H1 (cell line): ENCODE measurements at regions not wholly inside any gene's neighbourhood (a gene's known extent, or its start where the extent isn't known, plus 50 kb on each side); places are given as distances from the start of the nearest gene placed in this dataset.
"Not testable (repeated sequence)": the region's sequence is repeated elsewhere in the genome, so short reads cannot be mapped to it uniquely, and the experiment has no call there.

Source experiments
- CTCF ChIA-PET: fragments of 300-600 bp; sonication (Branson Sonifier 250); formaldehyde crosslinking; loops from one replicate; lab custom pipeline; 2021; ENCODE audit not compliant: partially characterized antibody; lab: Charles Lee
- POLR2A ChIA-PET: fragments of 300-600 bp; sonication (Branson Sonifier 250); formaldehyde crosslinking; loops from one replicate; lab custom pipeline; 2021; ENCODE audit warnings: inconsistent platforms; ENCODE audit not compliant: partially characterized antibody; lab: Charles Lee
- DNase-seq, 2 experiments: peaks; one replicate each; pipeline versions ENCODE4 v3.0.0 to v3.0.0-alpha.2; 2010 to 2022; ENCODE audit warnings: low spot score in 2 of 2, low read depth in 1 of 2, mixed read lengths in 1 of 2
- FAIRE-seq: peaks from 2 replicates; lab custom pipeline; 2011; peaks lifted over from hg19 to GRCh38; lab: Jason Lieb, UNC
- H2AFZ ChIP-seq: 2 replicates; pipeline ENCODE4 v1.8.1; 2012; ENCODE audit warnings: low read length, inconsistent platforms
- H2AK5ac ChIP-seq: 2 replicates; pipeline ENCODE4 v1.6.1; 2013; ENCODE audit warnings: low read depth, low read length
- H2BK120ac ChIP-seq: replicated peaks from 2 replicates; pipeline ENCODE3; 2013; ENCODE audit warnings: low read depth, low read length, inconsistent platforms
- H2BK12ac ChIP-seq: 2 replicates; pipeline ENCODE4 v1.6.1; 2013; ENCODE audit warnings: low read depth, low read length
- H2BK15ac ChIP-seq: 2 replicates; pipeline ENCODE4 v1.6.1; 2013; ENCODE audit warnings: low read length
- H2BK20ac ChIP-seq: 2 replicates; pipeline ENCODE4 v1.6.1; 2013; ENCODE audit warnings: low read length
- H2BK5ac ChIP-seq: 2 replicates; pipeline ENCODE4 v1.6.1; 2013; ENCODE audit warnings: low read depth, low read length
- H3K14ac ChIP-seq: 2 replicates; pipeline ENCODE4 v1.6.1; 2013; ENCODE audit warnings: inconsistent platforms; ENCODE audit not compliant: insufficient read length
- H3K18ac ChIP-seq: 2 replicates; pipeline ENCODE4 v1.6.1; 2013; ENCODE audit warnings: low read length; ENCODE audit errors: extremely low read depth
- H3K23ac ChIP-seq: 2 replicates; pipeline ENCODE4 v1.6.1; 2013; ENCODE audit warnings: inconsistent platforms; ENCODE audit not compliant: insufficient read length
- H3K23me2 ChIP-seq: 2 replicates; pipeline ENCODE4 v1.6.1; 2013; ENCODE audit warnings: low read depth, low read length
- H3K27ac ChIP-seq: 2 replicates; pipeline ENCODE4 v1.6.1; 2011; ENCODE audit warnings: low read depth, low read length, inconsistent platforms
- H3K27me3 ChIP-seq, 4 experiments: replicated peaks in 1 of 4; 1 replicate in 1 of 4; 2 replicates in 3 of 4; pipeline versions ENCODE4 v1.6.1 to v1.8.1; 2011 to 2013; ENCODE audit warnings: low read length in 3 of 4, mild to moderate bottlenecking in 3 of 4, inconsistent platforms in 2 of 4, mixed read lengths in 2 of 4, moderate library complexity in 1 of 4; ENCODE audit not compliant: control insufficient read depth in 3 of 4, insufficient read depth in 3 of 4; ENCODE audit errors: extremely low read depth in 1 of 4
- H3K36me3 ChIP-seq, 4 experiments: 2 replicates each; pipeline versions ENCODE4 v1.6.1 to v1.8.1; 2011 to 2013; ENCODE audit warnings: mild to moderate bottlenecking in 4 of 4, low read length in 3 of 4, moderate library complexity in 2 of 4, control low read depth in 1 of 4, inconsistent platforms in 1 of 4; ENCODE audit not compliant: insufficient read depth in 4 of 4, control insufficient read depth in 2 of 4
- H3K4ac ChIP-seq: replicated peaks from 2 replicates; pipeline ENCODE3; 2013; ENCODE audit warnings: low read length, low read depth, mixed read lengths, inconsistent platforms; ENCODE audit not compliant: insufficient read length
- H3K4me1 ChIP-seq, 4 experiments: replicated peaks in 1 of 4; 1 replicate in 1 of 4; 2 replicates in 3 of 4; pipeline versions ENCODE4 v1.6.1 to v1.8.1; 2011 to 2013; ENCODE audit warnings: low read length in 3 of 4, inconsistent platforms in 2 of 4, mixed read lengths in 1 of 4; ENCODE audit not compliant: insufficient read depth in 4 of 4, control insufficient read depth in 3 of 4
- H3K4me2 ChIP-seq, 2 experiments: 2 replicates each; pipeline versions ENCODE4 v1.6.1 to v1.8.1; 2011 to 2013; ENCODE audit warnings: low read depth in 2 of 2, low read length in 2 of 2, control low read depth in 1 of 2, inconsistent platforms in 1 of 2, mild to moderate bottlenecking in 1 of 2; ENCODE audit not compliant: insufficient read depth in 1 of 2
- H3K4me3 ChIP-seq, 4 experiments: fragments of 200-600, 300-600 bp in 1 of 4; sonication (generic), shearing (Covaris generic), sonication (Bioruptor Twin) in 1 of 4; 2 replicates each; pipeline versions ENCODE4 v1.5.1 to v1.8.1; 2011 to 2016; ENCODE audit warnings: low read length in 4 of 4, low read depth in 3 of 4, control low read depth in 2 of 4, inconsistent platforms in 2 of 4, mild to moderate bottlenecking in 2 of 4, mixed read lengths in 1 of 4, moderate library complexity in 1 of 4; ENCODE audit not compliant: insufficient read depth in 2 of 4; ENCODE audit errors: extremely low read depth in 1 of 4
- H3K56ac ChIP-seq: replicated peaks from 2 replicates; pipeline ENCODE3; 2013; ENCODE audit warnings: low read depth, mild to moderate bottlenecking, mixed read lengths, low read length, inconsistent platforms; ENCODE audit not compliant: insufficient read length
- H3K79me1 ChIP-seq: 2 replicates; pipeline ENCODE4 v1.6.1; 2013; ENCODE audit warnings: low read depth, low read length, control low read depth
- H3K79me2 ChIP-seq, 2 experiments: 2 replicates each; pipeline versions ENCODE4 v1.6.1 to v1.8.1; 2012 to 2013; ENCODE audit warnings: low read length in 2 of 2, mild to moderate bottlenecking in 2 of 2, inconsistent platforms in 1 of 2; ENCODE audit not compliant: insufficient read depth in 2 of 2, control insufficient read depth in 1 of 2
- H3K9ac ChIP-seq, 4 experiments: replicated peaks in 1 of 4; 1 replicate in 1 of 4; 2 replicates in 3 of 4; pipeline versions ENCODE4 v1.6.1 to v1.8.1; 2011 to 2013; ENCODE audit warnings: low read depth in 3 of 4, low read length in 3 of 4, control low read depth in 2 of 4, mild to moderate bottlenecking in 2 of 4, moderate library complexity in 2 of 4, inconsistent platforms in 1 of 4; ENCODE audit errors: extremely low read depth in 1 of 4
- H3K9me3 ChIP-seq, 2 experiments: 2 replicates each; pipeline versions ENCODE4 v1.6.1 to v1.8.1; 2012 to 2013; ENCODE audit warnings: mild to moderate bottlenecking in 2 of 2, moderate library complexity in 2 of 2, control low read depth in 1 of 2, inconsistent platforms in 1 of 2, low read depth in 1 of 2, low read length in 1 of 2, mixed read lengths in 1 of 2; ENCODE audit not compliant: insufficient read depth in 2 of 2
- H4K20me1 ChIP-seq, 2 experiments: replicated peaks in 1 of 2; 2 replicates each; pipeline versions ENCODE3 to v1.8.1; 2011 to 2013; ENCODE audit warnings: inconsistent platforms in 2 of 2, low read length in 2 of 2, mild to moderate bottlenecking in 1 of 2; ENCODE audit not compliant: insufficient read depth in 2 of 2, control insufficient read depth in 1 of 2
- H4K5ac ChIP-seq: 2 replicates; pipeline ENCODE4 v1.6.1; 2013; ENCODE audit warnings: low read length, low read depth, mixed read lengths, inconsistent platforms; ENCODE audit not compliant: insufficient read length
- H4K8ac ChIP-seq: 2 replicates; pipeline ENCODE4 v1.8.0; 2013; ENCODE audit warnings: mild to moderate bottlenecking, moderate library complexity, low read length, inconsistent platforms; ENCODE audit not compliant: insufficient read depth; ENCODE audit errors: extremely low read depth
- H4K91ac ChIP-seq: replicated peaks from 2 replicates; pipeline ENCODE3; 2013; ENCODE audit warnings: low read length, mixed read lengths, inconsistent platforms; ENCODE audit not compliant: insufficient read length
- WGBS, 2 experiments: shearing (Covaris generic) in 1 of 2; methylation state at CpG; one replicate each; pipeline versions ENCODE4 v1.1.6 to v1.1.7; 2013 to 2015; ENCODE audit warnings: low lambda C conversion rate in 2 of 2, mixed read lengths in 2 of 2, inconsistent platforms in 1 of 2, low coverage in 1 of 2, missing lambda C conversion rate in 1 of 2; ENCODE audit not compliant: insufficient replicate concordance in 2 of 2, insufficient coverage in 1 of 2, insufficient read length in 1 of 2; ENCODE audit errors: extremely low coverage in 1 of 2, missing lambda C conversion rate in 1 of 2; 5-methylcytosine and 5-hydroxymethylcytosine counted together

DNA sequence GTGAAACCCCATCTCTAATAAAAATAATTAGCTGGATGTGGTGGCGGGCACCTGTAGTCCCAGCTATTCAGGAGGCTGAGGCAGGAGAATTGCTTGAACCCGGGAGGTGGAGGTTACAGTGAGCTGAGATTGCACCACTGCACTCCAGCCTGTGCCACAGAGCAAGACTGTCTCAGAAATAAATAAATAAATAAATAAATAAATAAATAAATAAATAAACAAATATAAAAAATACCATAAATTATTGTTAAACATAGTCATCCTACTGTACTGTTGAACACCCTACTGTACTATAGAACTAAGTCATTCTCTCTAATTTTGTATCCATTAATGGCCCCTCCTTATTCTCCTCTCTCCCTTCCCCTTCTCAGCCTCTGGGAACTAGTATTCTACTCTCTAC lies 332.2 kb downstream of the ISL1 start:
- H4K5ac ChIP-seq, H4K20me1 ChIP-seq, H3K9me3 ChIP-seq, H3K56ac ChIP-seq, POLR2A ChIA-PET, H2AK5ac ChIP-seq, H3K14ac ChIP-seq, H3K79me1 ChIP-seq, H3K18ac ChIP-seq, H3K36me3 ChIP-seq, H3K27ac ChIP-seq, H4K91ac ChIP-seq, H3K4ac ChIP-seq, H4K8ac ChIP-seq, H3K4me3 ChIP-seq, H3K4me2 ChIP-seq, H3K27me3 ChIP-seq, H3K23me2 ChIP-seq, H2BK15ac ChIP-seq, CTCF ChIA-PET, H2BK120ac ChIP-seq, H3K4me1 ChIP-seq, H2AFZ ChIP-seq, FAIRE-seq, H3K9ac ChIP-seq, H2BK5ac ChIP-seq, H3K79me2 ChIP-seq, H2BK12ac ChIP-seq, H2BK20ac ChIP-seq, DNase-seq, H3K23ac ChIP-seq: not testable (repeated sequence)
- 86% methylated on average over 2 of the region's 2 CpGs; no CpG with 5 or more reads in 1 of the 2 experiments for WGBS, 2 experiments
